BE2C (cell line): ENCODE measurements at regions not wholly inside any gene's neighbourhood (a gene's known extent, or its start where the extent isn't known, plus 50 kb on each side); places are given as distances from the start of the nearest gene placed in this dataset.

Experiments
- DNase-seq: peaks from one replicate; pipeline ENCODE4 v3.0.0-alpha.2; 2020
- H3K27me3 ChIP-seq: fragments of 250-450 bp; sonication (Bioruptor Pico); 2 replicates; pipeline ENCODE4 v1.5.1; 2020; ENCODE audit warnings: mild to moderate bottlenecking
- H3K36me3 ChIP-seq: fragments of 250-450 bp; sonication (Bioruptor Pico); 2 replicates; pipeline ENCODE4 v1.5.1; 2020; ENCODE audit warnings: mild to moderate bottlenecking
- H3K4me1 ChIP-seq: fragments of 250-450 bp; sonication (Bioruptor Pico); 2 replicates; pipeline ENCODE4 v1.5.1; 2020
- H3K4me3 ChIP-seq: 2 replicates; pipeline ENCODE4 v1.5.1; 2011; ENCODE audit warnings: low read depth, low read length
- H3K9me3 ChIP-seq: fragments of 250-450 bp; sonication (Bioruptor Pico); 2 replicates; pipeline ENCODE4 v1.5.1; 2020
- CTCF ChIP-seq: IDR thresholded peaks from 2 replicates; pipeline ENCODE4 v1.5.1; 2012; ENCODE audit warnings: mild to moderate bottlenecking, low read depth, low read length

- no peak for TF ChIP-seq CTCF
Measured at GRCh38 chr5:135648116-135648515, 69.3 kb upstream of the CXCL14 start.

GRCh38 chr5:135645336-135646180 is 66.8 kb upstream of the CXCL14 start:
- DNase-seq, result no peak
- no peaks in the 10 kb centered on the region for H3K9me3 ChIP-seq
- H3K36me3 ChIP-seq, result no peaks in the 10 kb centered on the region
- H3K27me3 ChIP-seq, result no peaks in the 10 kb centered on the region
- H3K4me1 ChIP-seq, result no peaks in the 10 kb centered on the region
- no peak for TF ChIP-seq CTCF
- no peak overlapping the region for H3K4me3 ChIP-seq

More at GRCh38 chr5:135648116-135648515, 69.3 kb upstream of the CXCL14 start:
- no peaks in the 10 kb centered on the region for H3K4me1 ChIP-seq
- H3K36me3 ChIP-seq, result no peaks in the 10 kb centered on the region
- H3K4me3 ChIP-seq, result no peak overlapping the region
- H3K27me3 ChIP-seq, result no peaks in the 10 kb centered on the region; the same call in 1 of the 2 replicates
- no peak for DNase-seq
- no peaks in the 10 kb centered on the region for H3K9me3 ChIP-seq

GRCh38 chr5:135644816-135645215 is 66.0 kb upstream of the CXCL14 start:
- no peak overlapping the region for H3K4me3 ChIP-seq
- no peak for DNase-seq
- no peaks in the 10 kb centered on the region for H3K36me3 ChIP-seq
- H3K4me1 ChIP-seq, result no peaks in the 10 kb centered on the region
- H3K9me3 ChIP-seq, result no peaks in the 10 kb centered on the region
- no peak for TF ChIP-seq CTCF
- H3K27me3 ChIP-seq, result 0 out of 2 replicates have a peak, but pooled peaks cover 2% of the 10 kb centered on the region

GRCh38 chr5:135643881-135644766 is 65.3 kb upstream of the CXCL14 start:
- Histone ChIP-seq H3K27me3 (0 out of 2 replicates have a peak, but pooled peaks cover 6% of the 10 kb centered on the region), H3K4me1 (no peaks in the 10 kb centered on the region), H3K4me3 (no peak overlapping the region), H3K9me3 (no peaks in the 10 kb centered on the region), H3K36me3 (no peaks in the 10 kb centered on the region)
- TF ChIP-seq CTCF, result no peak
- DNase-seq, result no peak

GRCh38 chr5:135642934-135643333 is 64.1 kb upstream of the CXCL14 start:
- no peak for TF ChIP-seq CTCF
- no peak for DNase-seq
- H3K9me3 ChIP-seq, result no peaks in the 10 kb centered on the region

More at GRCh38 chr5:135642934-135643333, 64.1 kb upstream of the CXCL14 start:
- Histone ChIP-seq H3K4me1 (no peaks in the 10 kb centered on the region), H3K27me3 (0 out of 2 replicates have a peak, but pooled peaks cover 6% of the 10 kb centered on the region), H3K4me3 (no peak overlapping the region), H3K36me3 (no peaks in the 10 kb centered on the region)
